BLaER1 treated with 17β-estradiol and CSF1 and Interleukin-3, amounts not matched to agents 10 nM and 100 nM (cell line): ENCODE measurements at regions not wholly inside any gene's neighbourhood (a gene's known extent, or its start where the extent isn't known, plus 50 kb on each side); places are given as distances from the start of the nearest gene placed in this dataset.

ENCODE experiments used
- H3K27ac ChIP-seq, 11 experiments: shearing (Covaris generic); formaldehyde crosslinking; 2 replicates each; pipeline ENCODE4 v1.8.1; 2022
- H3K27me3 ChIP-seq, 11 experiments: shearing (Covaris generic); formaldehyde crosslinking; 2 replicates each; pipeline ENCODE4 v1.8.1; 2022
- H3K36me3 ChIP-seq, 11 experiments: shearing (Covaris generic); formaldehyde crosslinking; 2 replicates each; pipeline ENCODE4 v1.8.1; 2022
- H3K4me1 ChIP-seq, 10 experiments: shearing (Covaris generic); formaldehyde crosslinking; 2 replicates each; pipeline ENCODE4 v1.8.1; 2022
- H3K4me2 ChIP-seq, 11 experiments: shearing (Covaris generic); formaldehyde crosslinking; 2 replicates each; pipeline ENCODE4 v1.8.1; 2022
- H3K4me3 ChIP-seq, 10 experiments: shearing (Covaris generic); formaldehyde crosslinking; 2 replicates each; pipeline ENCODE4 v1.8.1; 2022
- H3K9ac ChIP-seq, 11 experiments: shearing (Covaris generic); formaldehyde crosslinking; 2 replicates each; pipeline ENCODE4 v1.8.1; 2022
- H3K9me3 ChIP-seq, 11 experiments: shearing (Covaris generic); formaldehyde crosslinking; replicated peaks in 1 of 11; 2 replicates each; pipeline ENCODE4 v1.8.1; 2022
- H4K20me1 ChIP-seq, 11 experiments: shearing (Covaris generic); formaldehyde crosslinking; 2 replicates each; pipeline ENCODE4 v1.8.1; 2022
- Cebpa-rat ChIP-seq, 11 experiments: shearing (Covaris generic); IDR thresholded peaks; 2 replicates each; pipeline ENCODE4 v1.8.1; 2022

DNA sequence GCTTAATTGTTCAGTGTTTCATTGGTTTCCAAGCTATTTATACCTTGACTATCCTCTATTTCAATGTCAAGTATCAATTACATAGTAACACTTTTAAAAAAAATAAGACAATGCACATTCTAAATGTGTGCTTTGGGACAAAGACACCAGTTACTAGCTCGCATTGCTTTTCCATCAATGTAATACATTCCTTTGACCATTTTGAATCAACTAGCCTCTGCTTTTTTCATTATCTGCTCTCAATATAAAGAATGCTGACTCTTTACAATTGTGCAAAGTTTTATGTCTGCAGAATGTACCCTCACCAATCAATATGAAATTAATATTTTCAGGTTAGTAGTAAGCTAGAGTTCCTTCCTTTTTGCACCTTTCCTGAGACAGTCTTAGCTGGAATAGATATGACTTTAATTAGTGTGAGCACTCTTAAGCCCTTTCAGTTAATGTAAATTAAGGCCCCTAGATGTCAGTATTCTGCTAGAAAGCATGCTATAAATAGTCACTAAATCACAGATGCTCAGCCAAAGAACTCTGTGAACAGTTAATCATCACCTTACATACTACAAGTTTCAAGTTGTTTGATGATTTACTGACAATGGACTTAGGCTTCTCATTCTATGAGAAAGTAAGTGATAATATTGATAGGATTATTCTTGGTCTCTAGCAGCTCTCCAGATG lies 413.6 kb downstream of the PTH2R start:
- Histone ChIP-seq H3K27ac (no peak overlapping the region), H4K20me1 (no peaks in the 10 kb centered on the region), H3K27me3 (no peaks in the 10 kb centered on the region), H3K9ac (no peak overlapping the region), H3K4me3 (no peak overlapping the region), H3K36me3 (no peaks in the 10 kb centered on the region), H3K4me2 (no peak overlapping the region), H3K9me3 (no peaks in the 10 kb centered on the region), H3K4me1 (no peaks in the 10 kb centered on the region)
- no peak for TF ChIP-seq Cebpa-rat (IDR thresholded peaks at IDR 0.05)

DNA sequence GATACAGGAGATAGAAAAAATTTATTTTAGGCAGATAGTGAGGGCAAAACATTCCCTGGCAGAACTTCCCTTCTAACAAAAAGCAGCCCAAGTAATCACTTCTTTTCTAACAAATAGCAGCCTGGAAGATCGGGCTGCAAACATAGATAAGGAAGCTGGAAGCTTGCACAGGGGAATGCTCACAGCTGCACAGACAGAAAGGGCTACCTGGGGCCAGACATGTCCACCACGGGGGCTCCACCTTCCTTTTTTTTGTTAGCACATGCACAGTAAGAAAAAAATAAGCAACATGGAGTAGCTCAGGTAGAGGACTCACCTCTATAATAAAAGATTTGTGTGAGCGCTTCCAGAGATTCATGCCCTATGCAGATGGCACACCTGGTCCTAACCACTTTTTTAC lies 420.5 kb downstream of the PTH2R start:
- Histone ChIP-seq H3K4me1 (no peaks in the 10 kb centered on the region), H3K4me3 (no peak overlapping the region), H3K27ac (no peak overlapping the region), H3K9ac (no peak overlapping the region), H4K20me1 (no peaks in the 10 kb centered on the region), H3K9me3 (no peaks in the 10 kb centered on the region), H3K27me3 (no peaks in the 10 kb centered on the region), H3K4me2 (no peak overlapping the region), H3K36me3 (no peaks in the 10 kb centered on the region)
- no peak for TF ChIP-seq Cebpa-rat (IDR thresholded peaks at IDR 0.05)

DNA sequence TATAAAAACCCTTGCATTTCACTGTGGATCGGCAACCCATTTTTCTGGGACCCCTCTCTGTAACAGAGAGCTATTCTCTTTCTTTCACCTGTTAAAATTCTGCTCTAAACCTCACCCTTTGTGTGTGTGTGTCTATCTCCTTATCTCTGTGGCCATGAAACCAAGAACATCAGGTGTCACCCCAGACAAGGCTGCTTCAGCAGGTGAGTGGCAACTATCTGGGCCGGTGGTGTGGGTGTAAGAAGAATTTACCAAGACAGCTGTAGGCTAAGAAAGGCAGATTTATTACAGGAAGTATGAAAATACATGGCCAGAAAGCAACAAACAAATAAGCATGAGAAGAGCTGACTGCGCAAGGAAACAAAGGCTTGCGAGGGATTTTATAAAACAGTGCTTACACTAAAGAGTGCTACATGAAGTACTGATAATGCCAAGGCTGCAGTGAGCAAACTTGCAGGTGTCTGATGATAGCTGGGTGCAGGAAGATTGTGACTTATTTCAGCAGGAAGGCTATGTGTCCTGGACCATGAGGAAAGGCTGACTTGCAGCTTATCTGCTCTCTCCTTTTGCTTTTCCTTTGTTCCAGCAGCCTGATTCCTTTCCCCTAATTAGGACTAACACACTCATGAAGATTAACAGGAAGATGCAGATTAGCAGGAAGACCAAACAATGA lies 421.1 kb downstream of the PTH2R start:
- Histone ChIP-seq H3K9ac (no peak overlapping the region), H4K20me1 (no peaks in the 10 kb centered on the region), H3K36me3 (no peaks in the 10 kb centered on the region), H3K4me2 (no peak overlapping the region), H3K27me3 (no peaks in the 10 kb centered on the region), H3K4me1 (no peaks in the 10 kb centered on the region), H3K4me3 (no peak overlapping the region), H3K9me3 (no peaks in the 10 kb centered on the region), H3K27ac (no peak overlapping the region)
- TF ChIP-seq Cebpa-rat (IDR thresholded peaks at IDR 0.05): no peak

DNA sequence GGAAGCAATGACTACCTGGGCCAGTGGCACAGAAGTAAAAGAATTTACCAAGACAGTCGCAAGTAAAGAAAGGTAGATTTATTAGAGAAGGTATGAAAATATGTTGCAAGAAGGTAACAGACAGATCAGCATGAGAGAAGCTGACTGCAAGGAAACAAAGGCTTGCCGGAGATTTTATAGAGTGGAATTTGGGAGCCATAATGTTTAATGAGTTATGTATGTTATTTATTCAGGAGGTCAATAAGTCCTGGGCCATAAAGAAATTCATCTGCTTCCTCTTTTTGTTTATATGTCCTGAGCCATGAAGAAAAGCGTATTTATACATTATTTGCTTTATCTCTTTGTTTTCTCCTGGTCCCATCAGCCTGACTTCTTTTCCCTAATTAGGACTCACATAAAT lies 423.6 kb downstream of the PTH2R start:
- Histone ChIP-seq H3K9me3 (no peaks in the 10 kb centered on the region), H3K9ac (no peak overlapping the region), H4K20me1 (no peaks in the 10 kb centered on the region), H3K4me1 (no peaks in the 10 kb centered on the region), H3K27ac (no peak overlapping the region), H3K4me3 (no peak overlapping the region), H3K27me3 (no peaks in the 10 kb centered on the region), H3K4me2 (no peak overlapping the region), H3K36me3 (no peaks in the 10 kb centered on the region)
- TF ChIP-seq Cebpa-rat (IDR thresholded peaks at IDR 0.05): no peak

DNA sequence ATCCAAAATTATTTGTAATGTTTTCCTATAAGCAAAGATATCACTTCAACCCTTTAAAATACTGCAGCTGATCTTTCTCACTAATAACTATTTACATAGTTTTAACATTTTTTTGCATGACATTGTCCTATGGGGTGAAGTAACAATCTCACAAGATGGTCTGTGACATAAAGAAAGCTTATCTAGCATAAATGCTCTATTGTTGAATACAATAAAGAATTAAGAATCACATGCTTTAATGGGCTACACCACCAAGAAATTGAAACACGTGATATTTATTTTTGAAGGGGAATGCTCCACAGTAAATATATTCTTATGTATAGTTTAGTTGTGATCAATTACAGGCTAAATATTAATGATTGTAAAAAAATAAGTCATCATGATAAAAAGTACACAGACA lies 441.1 kb downstream of the PTH2R start:
- Histone ChIP-seq H3K36me3 (0 out of 22 replicates have a peak, but pooled peaks cover 0 to 6% (median 0%) of the 10 kb centered on the region in 11 experiments), H3K27ac (no peak overlapping the region), H3K9me3 (peaks cover 12 to 25% (median 17%) of the 10 kb centered on the region in 11 experiments), H3K4me1 (peaks cover 4 to 7% (median 5%) of the 10 kb centered on the region in 10 experiments; a peak in 16 of 20 replicates), H4K20me1 (no peaks in the 10 kb centered on the region), H3K27me3 (no peaks in the 10 kb centered on the region), H3K4me3 (no peak overlapping the region), H3K4me2 (no peak overlapping the region), H3K9ac (no peak overlapping the region)
- TF ChIP-seq Cebpa-rat (IDR thresholded peaks at IDR 0.05): no peak

DNA sequence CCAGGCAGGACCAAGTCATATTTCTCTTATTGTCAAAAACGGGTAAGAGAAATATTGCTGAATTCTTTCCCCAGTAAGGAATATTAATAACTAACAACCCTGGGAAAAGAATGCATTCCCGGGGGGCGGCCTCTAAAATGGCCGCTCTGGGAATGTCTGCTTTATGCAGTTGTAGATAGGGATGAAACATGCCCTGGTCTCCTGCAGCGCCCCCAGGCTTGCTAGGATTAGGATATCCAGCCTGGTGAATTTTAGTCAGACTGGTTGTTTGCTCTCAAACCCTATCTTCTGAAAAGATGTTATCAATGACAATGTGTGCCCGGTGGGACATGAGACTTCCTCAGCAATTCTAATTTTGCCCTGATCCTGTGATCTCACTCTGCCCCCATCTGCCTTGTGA lies 448.1 kb downstream of the PTH2R start:
- TF ChIP-seq Cebpa-rat (IDR thresholded peaks at IDR 0.05): no peak
- no peak overlapping the region for H3K9ac ChIP-seq
- no peak overlapping the region for H3K4me3 ChIP-seq
- no peaks in the 10 kb centered on the region for H3K36me3 ChIP-seq
- H3K9me3 ChIP-seq: peaks cover 33 to 48% (median 40%) of the 10 kb centered on the region in 11 experiments
- H3K4me1 ChIP-seq: peaks cover 5 to 17% (median 15%) of the 10 kb centered on the region in 10 experiments; a peak in 18 of 20 replicates
- H4K20me1 ChIP-seq: no peaks in the 10 kb centered on the region
- no peak overlapping the region for H3K27ac ChIP-seq
- no peaks in the 10 kb centered on the region for H3K27me3 ChIP-seq
- no peak overlapping the region for H3K4me2 ChIP-seq

DNA sequence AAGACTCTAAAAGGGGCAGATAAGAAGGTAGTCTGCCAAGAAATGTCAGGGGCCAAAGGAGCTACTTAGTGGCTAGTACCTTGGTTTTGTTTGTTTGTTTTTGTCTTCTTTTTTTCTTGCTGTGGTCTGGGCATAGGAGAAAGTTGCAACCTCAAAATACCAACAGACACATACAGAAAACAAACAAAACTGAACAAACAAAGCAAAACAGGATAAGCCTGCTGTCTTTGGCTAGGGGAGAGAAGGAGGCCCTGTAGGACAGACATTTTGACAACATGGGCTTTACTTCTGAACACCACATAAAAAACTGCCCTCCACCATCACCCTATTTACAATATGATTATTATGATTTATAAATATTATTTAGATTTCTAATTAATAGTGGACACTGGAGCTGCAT lies 460.8 kb downstream of the PTH2R start:
- peaks cover 0 to 3% (median 0%) of the 10 kb centered on the region in 11 experiments; a peak in 2 of 22 replicates for H3K9me3 ChIP-seq
- H3K4me2 ChIP-seq: no peak overlapping the region
- H3K4me3 ChIP-seq: no peak overlapping the region
- peaks cover 0 to 13% (median 0%) of the 10 kb centered on the region in 10 experiments; a peak in 6 of 20 replicates for H3K4me1 ChIP-seq
- H4K20me1 ChIP-seq: no peaks in the 10 kb centered on the region
- no peak for TF ChIP-seq Cebpa-rat (IDR thresholded peaks at IDR 0.05)
- no peak overlapping the region for H3K9ac ChIP-seq
- no peak overlapping the region for H3K27ac ChIP-seq
- no peaks in the 10 kb centered on the region for H3K36me3 ChIP-seq
- H3K27me3 ChIP-seq: no peaks in the 10 kb centered on the region

DNA sequence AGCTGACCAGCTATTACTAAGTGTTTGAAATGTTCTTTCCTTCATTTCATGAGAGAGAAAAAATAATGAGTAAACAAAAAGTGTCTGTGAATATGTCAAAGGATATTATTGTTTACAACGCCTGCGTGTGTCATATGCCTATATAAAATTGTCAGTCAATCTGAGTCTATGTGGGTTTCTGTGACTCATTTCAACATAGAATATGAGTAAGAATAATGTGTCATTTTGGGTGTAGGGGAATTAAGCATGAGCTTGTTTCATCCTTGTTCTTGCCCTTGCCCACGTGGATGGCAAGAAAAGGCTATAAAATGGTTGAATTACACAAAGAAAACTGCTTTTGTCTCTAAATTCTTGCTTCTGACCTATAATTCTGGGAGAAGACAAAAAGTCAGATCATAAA lies 466.0 kb downstream of the PTH2R start:
- peaks cover 0 to 4% (median 0%) of the 10 kb centered on the region in 11 experiments; a peak in 2 of 22 replicates for H3K9me3 ChIP-seq
- no peak overlapping the region for H3K4me3 ChIP-seq
- H3K27me3 ChIP-seq: no peaks in the 10 kb centered on the region
- TF ChIP-seq Cebpa-rat (IDR thresholded peaks at IDR 0.05): no peak
- H3K27ac ChIP-seq: no peak overlapping the region
- H3K9ac ChIP-seq: no peak overlapping the region
- peaks cover 0 to 17% (median 0%) of the 10 kb centered on the region in 10 experiments; a peak in 6 of 20 replicates for H3K4me1 ChIP-seq
- peak overlapping the region in 2 of 11 experiments; percentile 40 to 58; a peak in 4 of 22 replicates for H3K4me2 ChIP-seq
- no peaks in the 10 kb centered on the region for H3K36me3 ChIP-seq
- no peaks in the 10 kb centered on the region for H4K20me1 ChIP-seq

DNA sequence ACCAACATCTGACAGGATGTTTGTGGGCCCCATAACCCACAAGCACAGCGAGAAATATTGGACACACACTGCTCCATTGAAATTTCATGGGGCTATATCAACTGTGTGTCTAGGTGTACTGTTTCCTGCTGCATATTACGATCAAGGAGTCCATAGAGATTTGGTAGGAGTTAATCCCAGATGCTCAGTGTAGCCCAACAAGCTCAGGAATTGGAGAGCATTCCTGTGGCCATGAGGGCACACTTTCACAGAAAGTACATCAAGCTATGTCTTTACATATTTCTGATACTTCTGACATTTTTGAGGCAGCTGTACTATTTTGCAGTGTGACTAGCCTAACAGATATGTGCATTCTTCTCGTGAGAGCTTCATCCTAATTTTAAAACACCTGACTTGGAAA lies 473.1 kb downstream of the PTH2R start:
- Histone ChIP-seq H3K27ac (no peak overlapping the region), H3K4me1 (peaks cover 0 to 14% (median 4%) of the 10 kb centered on the region in 10 experiments; a peak in 8 of 20 replicates), H3K27me3 (no peaks in the 10 kb centered on the region), H4K20me1 (no peaks in the 10 kb centered on the region), H3K9ac (no peak overlapping the region), H3K4me3 (no peak overlapping the region), H3K4me2 (no peak overlapping the region), H3K36me3 (no peaks in the 10 kb centered on the region), H3K9me3 (peaks cover 0 to 6% (median 0%) of the 10 kb centered on the region in 11 experiments; a peak in 2 of 22 replicates)
- TF ChIP-seq Cebpa-rat (IDR thresholded peaks at IDR 0.05): no peak
